ENCODE measurements at regions not wholly inside any gene's neighbourhood (a gene's known extent, or its start where the extent isn't known, plus 50 kb on each side); places are given as distances from the start of the nearest gene placed in this dataset.

DNA sequence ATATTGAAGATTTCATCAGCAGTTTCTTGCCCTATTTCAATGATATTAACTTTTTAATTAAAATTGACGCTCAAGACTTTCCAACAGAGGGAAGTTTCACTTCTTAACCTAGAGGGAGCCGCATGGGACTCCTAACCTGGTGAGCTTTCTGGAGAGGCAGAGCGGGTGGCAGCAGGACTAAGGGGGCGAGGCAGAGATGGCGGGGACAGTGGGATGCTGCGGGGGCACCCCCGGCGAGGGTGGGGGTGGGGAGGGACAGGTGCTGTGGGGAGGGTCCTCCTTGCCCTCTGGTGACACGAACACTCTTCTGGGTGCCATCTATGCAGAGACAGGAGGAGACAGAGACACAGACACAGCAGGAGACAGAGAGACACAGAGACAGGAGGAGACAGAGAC is 104.4 kb downstream of the ADRA2C start:
- TF ChIP-seq TCF12 (IDR thresholded peaks at IDR 0.05) (no peak), RAD21 (IDR thresholded peaks at IDR 0.05; ENCODE audit: low read length) (no peak), POLR2AphosphoS5 (IDR thresholded peaks at IDR 0.05; ENCODE audit: low read depth, low read length) (no peak), TEAD4 (IDR thresholded peaks at IDR 0.05; ENCODE audit: borderline replicate concordance, insufficient read depth) (no peak), ELF1 (IDR thresholded peaks at IDR 0.05) (no peak), TAF1 (IDR thresholded peaks at IDR 0.05; ENCODE audit: borderline replicate concordance, low read depth, low read length) (no peak), YY1 (IDR thresholded peaks at IDR 0.05; ENCODE audit: low read depth) (no peak), EZH2phosphoT487 (IDR thresholded peaks at IDR 0.05; ENCODE audit: borderline replicate concordance, low read depth) (no peak), MXI1 (IDR thresholded peaks at IDR 0.05; ENCODE audit: low read depth, low read length) (no peak), JUND (IDR thresholded peaks at IDR 0.05) (no peak), FOXJ3 (CRISPR knock-in tag; IDR thresholded peaks at IDR 0.05) (no peak), RCOR1 (IDR thresholded peaks at IDR 0.05; ENCODE audit: low read length) (no peak)
- TF ChIP-seq, protein P1, sequence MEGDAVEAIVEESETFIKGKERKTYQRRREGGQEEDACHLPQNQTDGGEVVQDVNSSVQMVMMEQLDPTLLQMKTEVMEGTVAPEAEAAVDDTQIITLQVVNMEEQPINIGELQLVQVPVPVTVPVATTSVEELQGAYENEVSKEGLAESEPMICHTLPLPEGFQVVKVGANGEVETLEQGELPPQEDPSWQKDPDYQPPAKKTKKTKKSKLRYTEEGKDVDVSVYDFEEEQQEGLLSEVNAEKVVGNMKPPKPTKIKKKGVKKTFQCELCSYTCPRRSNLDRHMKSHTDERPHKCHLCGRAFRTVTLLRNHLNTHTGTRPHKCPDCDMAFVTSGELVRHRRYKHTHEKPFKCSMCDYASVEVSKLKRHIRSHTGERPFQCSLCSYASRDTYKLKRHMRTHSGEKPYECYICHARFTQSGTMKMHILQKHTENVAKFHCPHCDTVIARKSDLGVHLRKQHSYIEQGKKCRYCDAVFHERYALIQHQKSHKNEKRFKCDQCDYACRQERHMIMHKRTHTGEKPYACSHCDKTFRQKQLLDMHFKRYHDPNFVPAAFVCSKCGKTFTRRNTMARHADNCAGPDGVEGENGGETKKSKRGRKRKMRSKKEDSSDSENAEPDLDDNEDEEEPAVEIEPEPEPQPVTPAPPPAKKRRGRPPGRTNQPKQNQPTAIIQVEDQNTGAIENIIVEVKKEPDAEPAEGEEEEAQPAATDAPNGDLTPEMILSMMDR (IDR thresholded peaks at IDR 0.05) = no peak
